CD4-positive, alpha-beta T cell (primary cell): ENCODE measurements at regions not wholly inside any gene's neighbourhood (a gene's known extent, or its start where the extent isn't known, plus 50 kb on each side); places are given as distances from the start of the nearest gene placed in this dataset.
"Not testable (repeated sequence)": the region's sequence is repeated elsewhere in the genome, so short reads cannot be mapped to it uniquely, and the experiment has no call there.

ENCODE experiments used
- ATAC-seq: fragments of 200-7000 bp; cut with Tn5 transposase; one replicate; pipeline ENCODE4 v1.10.0; 2022; ENCODE audit warnings: mild to moderate bottlenecking; ENCODE audit not compliant: poor library complexity
- CTCF ChIA-PET: fragments of 350-600 bp; sonication (Branson Sonifier 250); formaldehyde crosslinking; loops from one replicate; lab custom pipeline; 2021; ENCODE audit warnings: antibody characterized with exemption, inconsistent platforms; lab: Charles Lee
- POLR2A ChIA-PET: fragments of 350-600 bp; sonication (Branson Sonifier 250); formaldehyde crosslinking; loops from one replicate; lab custom pipeline; 2021; ENCODE audit warnings: antibody characterized with exemption, inconsistent platforms; lab: Charles Lee
- DNase-seq, 14 experiments: peaks; one replicate each; pipeline ENCODE4 v3.0.0-alpha.2; 2013 to 2020; ENCODE audit warnings: mixed read lengths in 2 of 14
- H3K27ac ChIP-seq, 2 donors: one replicate each; pipeline versions ENCODE4 v1.5.1 to v1.7.0; 2013; ENCODE audit warnings: low read length in 2 of 2, low read depth in 1 of 2, mild to moderate bottlenecking in 1 of 2
- H3K27me3 ChIP-seq, 2 experiments: 1 replicate in 1 of 2; 2 replicates in 1 of 2; pipeline versions ENCODE4 v1.6.1 to v1.7.0; 2013; ENCODE audit warnings: low read length in 2 of 2, control low read depth in 1 of 2, mild to moderate bottlenecking in 1 of 2, moderate library complexity in 1 of 2; ENCODE audit not compliant: insufficient read depth in 2 of 2, control insufficient read depth in 1 of 2
- H3K36me3 ChIP-seq: one replicate; pipeline ENCODE4 v1.6.1; 2013; ENCODE audit warnings: low read length, control low read depth; ENCODE audit not compliant: insufficient read depth
- H3K4me1 ChIP-seq: one replicate; pipeline ENCODE4 v1.6.1; 2013; ENCODE audit warnings: low read length, control low read depth; ENCODE audit not compliant: insufficient read depth
- H3K4me3 ChIP-seq: one replicate; pipeline ENCODE4 v1.5.1; 2013; ENCODE audit warnings: mild to moderate bottlenecking, low read length, moderate library complexity
- H3K9me3 ChIP-seq, 2 experiments: 1 replicate in 1 of 2; 2 replicates in 1 of 2; pipeline versions ENCODE4 v1.6.1 to v1.7.0; 2013; ENCODE audit warnings: low read length in 2 of 2, mild to moderate bottlenecking in 2 of 2, control low read depth in 1 of 2, moderate library complexity in 1 of 2; ENCODE audit not compliant: control insufficient read depth in 1 of 2, insufficient read depth in 1 of 2
- H3K27ac Mint-ChIP-seq: one replicate; pipeline ENCODE4 v1.8.0; 2020; ENCODE audit warnings: mixed read lengths
- H3K27me3 Mint-ChIP-seq: one replicate; pipeline ENCODE4 v1.8.0; 2021; ENCODE audit warnings: mixed read lengths
- H3K36me3 Mint-ChIP-seq: one replicate; pipeline ENCODE4 v1.8.0; 2021; ENCODE audit warnings: low read depth, mixed read lengths
- H3K4me1 Mint-ChIP-seq: one replicate; pipeline ENCODE4 v1.8.0; 2021; ENCODE audit warnings: low read depth, mixed read lengths
- H3K4me3 Mint-ChIP-seq: one replicate; pipeline ENCODE4 v1.8.0; 2020; ENCODE audit warnings: mild to moderate bottlenecking, mixed read lengths
- H3K9me3 Mint-ChIP-seq: one replicate; pipeline ENCODE4 v1.8.0; 2020; ENCODE audit warnings: mixed read lengths
- intact Hi-C, 2 experiments: fragments of 100-400 bp; cut with DNase I in 1 of 2; cut with micrococcal nuclease in 1 of 2; formaldehyde crosslinking; loops; one replicate each; pipeline versions ENCODE4 v1.15.1 to v1.9.0; 2023 to 2025; cut with DNase I, micrococcal nuclease

DNA sequence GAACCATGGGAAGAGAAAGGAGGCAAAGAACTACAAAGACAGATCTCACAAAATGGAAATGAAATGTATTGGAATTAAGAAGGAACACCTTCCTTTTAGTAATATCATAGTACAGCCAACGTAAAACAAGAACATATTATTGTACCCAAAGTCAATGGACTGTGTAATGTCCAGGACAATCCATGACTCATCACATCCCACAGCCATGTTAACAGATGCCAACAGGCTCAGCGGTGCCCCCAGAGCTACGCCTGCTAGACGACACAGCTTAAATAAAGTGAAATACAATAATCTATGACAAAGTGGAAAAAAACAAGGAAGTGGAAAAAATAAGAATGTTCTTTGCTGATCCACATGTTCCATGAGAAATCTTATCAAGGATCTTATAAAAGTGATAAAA lies 140.8 kb downstream of the SPATA31A1 start:
- H3K4me3 Mint-ChIP-seq, intact Hi-C loops, H3K4me1 Mint-ChIP-seq, H3K4me3 ChIP-seq, DNase-seq, H3K27me3 Mint-ChIP-seq, H3K9me3 Mint-ChIP-seq, ATAC-seq, H3K4me1 ChIP-seq, H3K9me3 ChIP-seq, H3K36me3 ChIP-seq, POLR2A ChIA-PET, H3K27ac ChIP-seq, H3K27me3 ChIP-seq, H3K27ac Mint-ChIP-seq, H3K36me3 Mint-ChIP-seq, CTCF ChIA-PET: not testable (repeated sequence)

- H3K36me3 ChIP-seq, H3K4me1 ChIP-seq, ATAC-seq, H3K27me3 Mint-ChIP-seq, H3K27me3 ChIP-seq, intact Hi-C loops, H3K9me3 ChIP-seq, H3K27ac ChIP-seq, H3K9me3 Mint-ChIP-seq, CTCF ChIA-PET, H3K4me1 Mint-ChIP-seq, DNase-seq, H3K36me3 Mint-ChIP-seq, H3K4me3 ChIP-seq, H3K4me3 Mint-ChIP-seq, POLR2A ChIA-PET, H3K27ac Mint-ChIP-seq: not testable (repeated sequence)
Observed at GRCh38 chr9:39503178-39503577, 147.7 kb downstream of the SPATA31A1 start.

DNA sequence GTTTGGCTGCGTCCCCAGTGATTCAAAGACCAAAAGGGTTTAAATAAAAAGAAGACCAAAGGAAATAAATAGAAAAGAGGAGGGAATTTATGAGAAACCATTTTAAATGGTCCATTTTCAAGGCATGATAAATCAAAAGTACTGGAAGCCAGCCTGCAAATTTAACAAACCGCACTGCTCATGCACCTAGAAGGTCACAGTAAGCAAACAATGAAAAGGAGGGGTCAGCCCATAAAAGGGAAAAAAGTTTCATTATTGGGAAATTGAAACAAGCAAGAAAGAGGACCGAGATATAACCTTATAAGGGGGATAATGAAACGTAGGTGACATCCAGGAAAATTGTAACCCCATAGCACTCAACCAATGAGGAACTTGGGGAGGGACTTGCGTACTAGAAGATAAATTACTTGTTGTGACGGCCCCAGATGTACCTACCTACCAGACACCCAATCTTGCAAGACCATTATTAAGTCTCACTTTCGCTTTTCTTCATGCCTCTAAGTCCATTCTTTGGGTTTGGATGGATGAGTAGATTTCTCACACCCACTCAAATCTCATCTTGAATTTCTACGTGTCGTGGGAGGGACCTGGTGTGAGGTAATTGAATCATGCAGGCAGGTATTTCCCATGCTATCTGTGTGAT lies 172.0 kb downstream of the SPATA31A1 start:
- CTCF ChIA-PET, H3K4me3 ChIP-seq, H3K27ac ChIP-seq, H3K4me3 Mint-ChIP-seq, intact Hi-C loops, H3K4me1 ChIP-seq, H3K36me3 Mint-ChIP-seq, H3K27me3 Mint-ChIP-seq, H3K9me3 ChIP-seq, H3K4me1 Mint-ChIP-seq, ATAC-seq, DNase-seq, H3K27me3 ChIP-seq, H3K36me3 ChIP-seq, POLR2A ChIA-PET, H3K27ac Mint-ChIP-seq, H3K9me3 Mint-ChIP-seq: not testable (repeated sequence)

GRCh38 chr9:39532597-39532996 lies 177.1 kb downstream of the SPATA31A1 start:
- intact Hi-C loops, H3K4me3 Mint-ChIP-seq, H3K27me3 Mint-ChIP-seq, DNase-seq, H3K4me1 ChIP-seq, ATAC-seq, H3K36me3 Mint-ChIP-seq, POLR2A ChIA-PET, H3K9me3 ChIP-seq, H3K27me3 ChIP-seq, H3K27ac Mint-ChIP-seq, H3K4me1 Mint-ChIP-seq, H3K27ac ChIP-seq, H3K4me3 ChIP-seq, H3K9me3 Mint-ChIP-seq, H3K36me3 ChIP-seq, CTCF ChIA-PET: not testable (repeated sequence)

DNA sequence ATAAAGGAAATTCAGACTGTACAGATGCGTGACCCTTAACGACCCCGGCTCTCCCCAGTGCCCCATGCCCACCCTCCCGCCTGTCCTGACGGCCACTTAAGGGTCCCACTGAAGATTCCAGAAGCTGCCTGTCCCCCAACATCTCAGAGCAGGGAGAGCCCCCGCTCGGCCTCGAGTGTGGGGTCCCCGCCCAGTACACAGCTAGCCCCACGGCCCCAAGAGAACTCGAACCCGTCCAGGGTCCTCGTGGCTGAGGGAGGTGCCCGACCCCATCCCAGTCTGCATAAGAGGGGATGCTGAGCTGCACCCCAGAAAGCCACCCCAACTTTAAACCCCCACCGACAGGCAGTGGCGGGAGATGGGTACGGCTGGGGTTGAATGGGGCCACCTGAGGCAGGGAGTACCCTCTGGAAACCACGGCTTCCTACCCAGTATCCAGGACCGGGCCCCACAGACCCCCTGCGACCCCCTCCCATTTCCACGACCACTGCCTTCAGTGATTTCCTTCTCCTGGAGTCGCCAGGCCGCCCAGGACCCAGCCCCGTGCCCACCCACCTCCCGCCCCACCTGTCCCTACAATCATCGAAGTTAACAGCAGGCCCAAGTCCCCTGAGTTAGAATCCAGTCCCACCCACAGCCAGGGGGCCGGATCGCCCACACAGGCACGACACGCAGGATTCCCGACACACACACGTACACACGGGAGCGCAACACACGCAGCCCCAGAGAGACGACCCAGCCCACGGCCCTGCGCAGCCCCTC lies 177.7 kb downstream of the SPATA31A1 start:
- ATAC-seq, H3K36me3 ChIP-seq, H3K9me3 ChIP-seq, H3K27me3 ChIP-seq, H3K27ac ChIP-seq, H3K9me3 Mint-ChIP-seq, DNase-seq, H3K36me3 Mint-ChIP-seq, H3K4me3 ChIP-seq, H3K4me1 ChIP-seq, intact Hi-C loops, POLR2A ChIA-PET, CTCF ChIA-PET, H3K4me1 Mint-ChIP-seq, H3K4me3 Mint-ChIP-seq, H3K27me3 Mint-ChIP-seq, H3K27ac Mint-ChIP-seq: not testable (repeated sequence)

GRCh38 chr9:39533763-39534548 lies 178.5 kb downstream of the SPATA31A1 start:
- H3K27ac ChIP-seq, H3K27me3 Mint-ChIP-seq, H3K4me1 Mint-ChIP-seq, H3K36me3 ChIP-seq, H3K9me3 ChIP-seq, H3K27ac Mint-ChIP-seq, H3K27me3 ChIP-seq, H3K36me3 Mint-ChIP-seq, CTCF ChIA-PET, intact Hi-C loops, ATAC-seq, H3K4me3 ChIP-seq, POLR2A ChIA-PET, H3K4me3 Mint-ChIP-seq, H3K4me1 ChIP-seq, DNase-seq, H3K9me3 Mint-ChIP-seq: not testable (repeated sequence)

DNA sequence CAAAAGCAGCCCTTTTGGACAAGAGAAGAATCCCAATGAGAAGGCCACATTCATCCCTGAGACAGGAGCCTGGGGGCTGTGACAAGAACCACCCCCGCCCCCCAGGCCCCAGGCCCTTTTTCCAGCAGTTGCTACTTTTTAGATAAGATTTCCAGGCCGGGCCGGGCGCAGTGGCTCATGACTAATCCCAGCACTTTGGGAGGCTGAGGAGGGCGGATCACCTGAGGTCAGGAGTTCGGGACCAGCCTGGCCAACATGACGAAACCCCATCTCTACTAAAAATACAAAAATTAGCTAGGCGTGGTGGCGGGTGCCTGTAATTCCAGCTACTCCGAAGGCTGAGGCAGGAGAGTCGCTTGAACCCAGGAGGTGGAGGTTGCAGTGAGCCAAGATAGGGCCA lies 179.4 kb downstream of the SPATA31A1 start:
- H3K27ac Mint-ChIP-seq, H3K4me3 Mint-ChIP-seq, H3K27ac ChIP-seq, DNase-seq, H3K4me1 Mint-ChIP-seq, POLR2A ChIA-PET, H3K27me3 Mint-ChIP-seq, H3K27me3 ChIP-seq, H3K36me3 ChIP-seq, H3K4me3 ChIP-seq, H3K4me1 ChIP-seq, ATAC-seq, CTCF ChIA-PET, H3K36me3 Mint-ChIP-seq, H3K9me3 ChIP-seq, H3K9me3 Mint-ChIP-seq, intact Hi-C loops: not testable (repeated sequence)
